ENCODE measurements at regions not wholly inside any gene's neighbourhood (a gene's known extent, or its start where the extent isn't known, plus 50 kb on each side); places are given as distances from the start of the nearest gene placed in this dataset.

DNA sequence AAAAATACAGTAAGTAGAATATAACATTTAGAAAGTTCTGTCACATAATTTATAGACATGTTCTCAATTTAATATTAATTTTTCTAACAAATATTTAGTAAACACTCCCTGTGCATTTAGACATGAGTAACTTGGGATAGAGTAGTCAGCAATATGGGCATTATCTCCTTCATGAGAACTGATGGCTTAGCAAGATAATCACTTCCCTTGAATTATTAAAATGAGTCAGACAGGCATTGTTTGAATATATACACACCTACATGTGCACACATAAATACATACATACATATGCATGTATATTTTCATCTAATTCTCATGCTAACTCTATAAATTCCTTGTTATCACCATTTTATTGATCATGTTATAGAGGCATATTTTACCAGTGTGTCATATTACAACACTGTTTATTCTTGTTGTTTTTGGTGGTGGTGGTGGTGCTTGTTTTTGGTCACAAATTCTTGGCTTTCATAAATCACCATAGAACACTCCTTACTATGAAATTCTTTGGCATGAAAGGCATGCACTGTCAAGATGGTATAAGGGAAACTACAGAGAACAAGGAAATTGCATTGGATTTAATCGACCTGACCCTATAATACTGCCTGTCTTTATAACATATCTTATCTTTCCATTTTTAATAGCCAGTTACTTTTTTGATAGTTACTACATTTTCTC lies 434.5 kb upstream of the MANEA start:
- DNase-seq (ENCODE audit: low read depth) = no peak

- no peak for DNase-seq (ENCODE audit: low read depth)
These were observed 433.7 kb upstream of the MANEA start for GRCh38 chr6:95143408-95144180.

DNA sequence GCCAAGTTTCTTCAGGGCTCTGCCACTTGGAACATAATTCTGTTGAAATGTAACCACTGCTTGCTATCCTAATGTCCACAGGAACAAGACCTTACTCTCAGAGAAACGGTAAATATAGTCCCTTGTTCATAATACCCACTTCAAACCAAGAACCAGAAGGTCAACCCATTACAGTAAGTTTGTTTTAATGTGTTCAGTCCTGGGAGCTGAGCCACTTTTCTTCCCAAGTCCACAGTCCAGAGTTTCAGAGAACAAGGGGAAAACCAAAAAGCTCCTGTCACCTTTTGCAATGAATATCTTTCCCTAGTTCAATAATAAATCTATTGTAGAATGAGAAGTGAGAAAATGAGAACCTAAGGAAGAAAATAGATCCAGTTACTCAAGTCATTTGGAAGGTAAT lies 431.9 kb upstream of the MANEA start:
- DNase-seq (ENCODE audit: low read depth) = no peak

DNA sequence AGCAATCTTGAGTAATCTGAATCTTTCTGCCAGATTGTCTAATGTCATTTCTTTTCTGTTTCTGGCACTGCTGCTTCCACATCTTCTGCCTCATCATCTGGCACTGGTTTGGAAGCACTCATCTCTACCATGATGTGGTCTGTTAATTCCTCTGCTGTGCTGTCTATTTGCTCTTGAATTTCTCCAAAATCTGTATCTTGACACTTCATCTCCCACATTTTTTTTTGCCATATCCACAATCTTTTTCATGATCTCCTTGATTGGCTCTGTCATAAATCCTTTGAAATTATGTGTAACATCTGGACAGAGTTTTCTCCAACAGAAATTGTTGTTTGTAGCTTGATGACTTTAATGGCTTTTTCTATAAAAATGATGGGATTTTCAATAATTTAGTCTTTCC lies 417.8 kb upstream of the MANEA start:
- DNase-seq (ENCODE audit: low read depth) = no peak

- DNase-seq (ENCODE audit: low read depth) = no peak
These were observed 407.6 kb upstream of the MANEA start for GRCh38 chr6:95169775-95170174.

DNA sequence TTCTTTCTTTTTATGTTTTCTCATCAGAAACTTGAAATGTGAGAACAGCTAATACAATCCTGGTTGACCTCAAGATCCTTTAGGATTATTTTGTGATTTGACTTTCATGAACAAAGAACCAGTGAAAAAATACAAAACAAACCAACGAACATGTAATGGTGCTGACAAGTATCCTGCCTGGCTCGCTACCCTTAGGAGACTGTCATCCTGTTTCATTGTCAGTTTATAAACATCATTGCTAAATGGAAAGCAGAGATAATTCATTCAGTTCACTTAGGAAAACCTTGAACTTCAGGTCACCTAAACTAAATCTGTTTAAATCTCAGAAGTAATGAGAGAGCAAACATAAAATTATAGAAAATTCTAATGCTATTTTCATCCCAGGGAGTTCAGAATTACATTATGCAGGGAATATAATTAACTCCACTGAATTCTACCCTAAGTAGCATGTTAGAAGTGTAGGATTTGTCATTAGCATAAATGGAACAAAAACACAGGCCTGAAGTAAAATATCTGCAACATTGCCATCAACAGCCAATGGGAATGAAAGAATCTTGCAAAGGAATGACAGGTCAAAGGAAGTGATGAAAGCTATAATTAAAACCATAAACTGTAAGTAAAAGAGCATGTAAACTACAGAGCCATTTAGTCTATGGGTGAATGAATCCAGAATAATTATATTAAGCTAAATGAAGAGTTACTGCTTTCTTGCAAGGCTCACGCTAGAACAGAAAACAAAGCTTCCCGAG lies 401.2 kb upstream of the MANEA start:
- no peak for DNase-seq (ENCODE audit: low read depth)

- no peak for DNase-seq (ENCODE audit: low read depth)
These were observed 391.5 kb upstream of the MANEA start for GRCh38 chr6:95185874-95186273.

DNA sequence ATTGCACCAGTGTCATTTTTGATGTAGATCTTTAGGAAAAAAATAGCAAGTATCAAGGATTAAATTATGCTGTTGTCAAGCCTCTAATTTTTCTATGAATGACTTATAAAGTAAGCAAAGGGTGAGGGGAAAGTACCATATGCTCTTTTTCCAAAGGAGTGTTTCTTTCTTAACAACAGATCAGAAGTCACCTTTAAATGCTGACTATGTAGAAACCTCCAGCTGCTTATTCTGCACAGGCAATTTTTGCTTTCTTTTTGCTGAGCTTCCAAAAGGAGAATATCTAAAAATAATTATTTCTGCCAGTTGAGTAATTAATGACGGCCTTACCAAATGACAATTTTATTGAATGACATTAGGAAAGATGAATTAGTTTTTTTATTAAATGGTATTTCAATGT lies 390.6 kb upstream of the MANEA start:
- no peak for DNase-seq (ENCODE audit: low read depth)

DNA sequence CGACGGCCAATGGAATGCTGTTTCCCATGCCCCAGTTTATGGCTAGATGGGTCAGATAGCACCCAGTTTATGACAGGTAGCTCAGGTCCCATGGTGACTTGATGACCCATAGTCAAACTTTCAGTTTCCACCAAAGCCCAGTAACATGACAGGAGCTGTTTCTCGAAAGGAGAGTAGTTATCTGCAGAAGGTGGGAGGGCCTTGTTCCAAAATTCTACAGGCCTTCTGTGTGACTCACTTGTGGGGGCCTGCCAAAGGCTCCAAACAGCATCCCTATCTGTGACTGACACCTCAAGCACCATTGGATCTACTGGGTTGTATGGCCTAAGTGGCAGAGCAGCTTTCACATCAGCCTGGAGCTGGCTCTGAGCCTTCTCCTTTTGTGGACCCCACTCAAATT lies 379.7 kb upstream of the MANEA start:
- no peak for DNase-seq (ENCODE audit: low read depth)

DNA sequence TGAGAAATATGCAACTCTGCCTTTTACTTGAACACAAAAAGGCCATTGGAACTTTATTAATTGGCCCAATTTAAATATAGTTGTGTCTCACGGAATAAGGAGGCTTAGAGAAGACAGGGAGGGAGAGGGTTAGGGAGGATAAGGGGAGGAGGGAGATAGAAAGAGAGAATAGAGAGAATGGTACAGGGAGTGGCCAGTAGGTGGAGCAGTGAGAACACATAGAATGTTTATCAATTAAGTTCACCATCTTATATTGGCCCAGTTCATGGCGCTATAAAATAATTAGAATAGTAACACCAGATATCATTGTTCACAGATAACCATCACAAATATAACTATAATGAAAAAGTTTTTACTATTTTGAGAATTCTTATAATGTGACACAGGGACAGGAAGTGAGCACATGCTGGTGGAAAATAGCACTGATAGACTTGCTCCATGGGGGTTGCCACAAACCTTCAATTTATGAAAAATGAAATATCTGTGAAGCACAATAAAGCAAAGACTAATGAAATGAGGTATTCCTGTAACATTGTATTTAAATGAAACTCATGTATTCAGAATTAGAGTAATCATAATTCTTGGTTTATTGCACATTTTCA lies 374.1 kb upstream of the MANEA start:
- DNase-seq (ENCODE audit: low read depth) = no peak

DNA sequence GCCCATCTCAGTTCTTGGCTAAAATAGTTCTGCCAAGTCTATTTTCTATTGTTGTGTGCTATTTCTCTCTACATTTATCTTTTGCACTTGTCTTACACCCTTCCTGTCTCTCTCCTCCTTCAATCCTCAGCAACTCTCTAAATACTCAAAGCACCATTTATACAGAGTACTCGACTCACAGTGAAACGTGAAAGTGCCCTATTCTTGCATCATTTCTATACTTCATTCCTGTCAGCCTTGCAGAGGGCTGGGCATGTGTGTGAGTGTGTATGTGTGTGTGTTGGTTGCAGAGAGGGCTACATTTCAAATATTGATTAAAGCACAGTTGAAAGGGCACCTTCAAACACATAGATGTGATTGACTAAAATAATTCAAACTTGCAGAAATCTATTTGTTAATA lies 373.2 kb upstream of the MANEA start:
- no peak for DNase-seq (ENCODE audit: low read depth)

GRCh38 chr6:95208621-95209020 lies 368.7 kb upstream of the MANEA start:
- no peak for DNase-seq (ENCODE audit: low read depth)

- no peak for DNase-seq (ENCODE audit: low read depth)
These were observed 368.3 kb upstream of the MANEA start for GRCh38 chr6:95209074-95209473.

DNA sequence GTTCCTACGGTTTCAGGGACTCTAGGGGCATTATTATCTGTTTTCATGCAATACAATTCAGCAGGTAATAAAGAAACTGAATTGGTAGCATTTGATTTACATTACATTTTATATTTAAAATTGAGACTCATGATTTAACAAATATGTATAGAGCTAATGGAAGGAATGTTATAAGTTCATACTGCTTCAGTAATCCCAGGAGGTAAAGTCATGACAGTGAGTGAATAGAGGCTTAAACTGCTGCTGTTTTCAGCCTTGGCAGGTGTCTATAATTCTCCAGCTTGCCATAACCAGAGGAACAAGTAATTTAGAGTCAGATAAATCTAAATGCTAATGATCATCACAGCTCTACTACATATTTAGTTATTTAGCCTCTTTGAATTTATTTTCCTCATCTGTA lies 360.8 kb upstream of the MANEA start:
- DNase-seq (ENCODE audit: low read depth) = no peak

GRCh38 chr6:95227351-95227750 lies 350.0 kb upstream of the MANEA start:
- DNase-seq (ENCODE audit: low read depth) = no peak

DNA sequence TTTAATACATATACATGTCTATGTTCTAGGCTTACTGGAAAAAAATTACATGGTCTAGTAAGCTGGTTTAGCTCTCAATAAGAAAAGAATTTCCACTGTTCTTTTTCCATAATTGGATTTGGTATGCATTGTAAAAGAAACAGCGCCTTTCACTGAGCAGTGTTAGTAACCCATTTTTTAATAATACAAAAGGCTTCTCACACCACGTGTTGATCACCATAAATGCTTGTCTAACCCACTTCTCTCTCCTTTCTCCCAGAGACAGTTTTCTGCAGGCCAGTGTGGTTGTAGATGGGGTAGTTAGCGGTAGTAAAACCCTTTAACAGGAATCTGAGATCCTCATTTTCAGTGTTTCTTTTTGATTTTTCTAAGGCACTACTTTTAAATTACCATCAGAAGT lies 348.7 kb upstream of the MANEA start:
- no peak for DNase-seq (ENCODE audit: low read depth)

DNA sequence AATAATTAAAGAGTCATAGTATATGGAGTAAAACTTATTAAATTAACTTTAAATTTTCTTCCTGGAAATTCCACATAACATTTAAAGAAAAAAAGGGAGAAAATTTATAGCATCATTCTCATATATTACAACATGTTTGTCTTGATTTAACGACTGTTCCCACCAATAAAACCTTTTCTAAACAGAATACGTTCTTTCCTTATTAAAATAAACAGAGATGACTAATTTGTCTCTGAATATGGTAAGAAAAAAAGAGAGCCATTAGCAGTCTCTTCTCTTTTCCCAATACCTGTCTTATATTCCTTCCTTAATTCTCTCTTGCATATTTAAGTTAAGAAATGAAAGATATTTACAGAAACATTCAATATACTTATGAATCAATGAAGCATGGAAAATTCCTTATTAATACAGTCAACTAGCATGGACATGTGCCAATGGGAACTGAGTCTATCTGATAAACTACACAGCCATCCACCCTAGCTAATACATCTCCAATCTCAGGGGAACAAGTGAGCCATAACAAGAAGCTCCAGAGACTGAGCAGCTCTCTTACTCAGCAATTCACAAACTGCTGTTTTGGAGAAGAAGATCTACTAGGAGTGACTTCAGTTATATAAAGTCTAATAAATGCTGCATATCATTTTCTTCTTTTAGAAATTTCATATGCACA lies 347.1 kb upstream of the MANEA start:
- no peak for DNase-seq (ENCODE audit: low read depth)

DNA sequence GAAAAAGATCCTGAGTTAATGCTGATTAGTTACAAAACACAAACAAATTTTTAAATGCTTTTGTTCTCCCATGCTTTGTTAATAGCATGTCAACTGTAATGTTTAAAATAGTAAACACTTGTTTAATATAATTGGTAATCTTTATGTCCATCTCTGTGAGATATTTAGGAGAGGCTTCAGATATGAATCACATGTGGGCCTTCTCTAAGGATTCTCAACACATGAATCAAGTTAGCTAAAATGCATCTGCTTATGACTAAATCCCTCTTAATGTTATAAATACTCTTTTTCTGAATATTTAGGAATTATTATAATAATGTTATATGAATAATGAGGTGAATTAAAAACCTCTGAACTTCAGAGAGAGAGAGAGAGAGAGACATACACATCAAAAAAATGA lies 345.9 kb upstream of the MANEA start:
- DNase-seq (ENCODE audit: low read depth) = no peak

DNA sequence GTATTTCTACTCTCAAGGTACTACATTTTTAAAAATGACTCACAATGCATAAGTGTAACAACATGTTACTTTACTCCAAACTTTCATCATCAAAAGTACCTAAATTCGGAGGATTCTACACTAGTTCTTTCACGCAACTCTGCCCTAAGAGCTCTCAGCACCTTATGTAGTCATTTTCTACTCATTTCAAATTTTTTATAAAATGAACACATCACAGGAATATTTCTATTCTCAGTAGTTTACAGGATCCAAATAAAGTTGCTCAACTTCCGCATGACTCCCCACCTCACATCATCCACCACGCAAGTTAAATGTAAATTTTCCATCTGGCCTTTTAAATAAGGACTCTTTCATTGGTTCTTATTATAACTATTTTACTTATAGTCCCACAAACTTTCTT lies 344.9 kb upstream of the MANEA start:
- no peak for DNase-seq (ENCODE audit: low read depth)

DNA sequence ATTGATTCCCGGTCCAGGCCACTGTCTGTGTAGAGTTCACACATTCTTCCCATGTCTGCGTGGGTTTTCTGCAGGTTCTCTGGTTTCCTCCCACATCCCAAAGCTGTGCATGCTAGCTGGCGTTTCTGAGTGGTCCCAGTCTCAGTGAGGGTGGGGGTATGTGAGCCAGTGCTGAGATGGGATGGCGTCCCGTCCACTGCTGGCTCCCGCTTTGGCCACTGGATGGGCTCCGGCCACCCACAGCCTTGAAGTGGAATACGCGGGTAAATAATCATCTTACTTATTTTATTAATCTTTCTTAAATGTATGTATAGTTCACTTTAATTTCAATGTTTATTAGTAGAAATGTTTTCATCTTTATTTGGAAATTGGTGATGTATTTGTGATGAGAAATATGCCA lies 343.5 kb upstream of the MANEA start:
- DNase-seq (ENCODE audit: low read depth) = no peak

GRCh38 chr6:95240514-95240913 lies 336.8 kb upstream of the MANEA start:
- no peak for DNase-seq (ENCODE audit: low read depth)

DNA sequence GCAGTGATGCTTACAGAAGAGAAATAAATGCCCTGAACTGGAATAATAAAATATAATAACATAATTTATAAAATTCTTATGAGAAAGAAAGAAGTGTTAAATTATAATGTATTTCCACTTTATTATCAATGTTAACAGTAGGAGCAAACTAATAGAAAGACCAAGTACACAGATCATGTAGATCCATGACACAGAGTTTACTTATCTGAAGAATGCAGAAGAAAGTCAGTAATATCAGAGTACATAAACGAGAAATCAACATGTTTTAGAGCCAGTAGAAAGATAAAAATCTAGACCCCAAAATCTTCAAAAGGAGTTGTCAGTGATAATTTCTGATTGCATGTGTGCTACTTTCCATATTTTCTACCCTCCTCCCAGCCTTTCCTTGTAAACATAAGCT lies 334.8 kb upstream of the MANEA start:
- DNase-seq (ENCODE audit: low read depth) = no peak
